ENCODE measurements at regions not wholly inside any gene's neighbourhood (a gene's known extent, or its start where the extent isn't known, plus 50 kb on each side); places are given as distances from the start of the nearest gene placed in this dataset.

DNA sequence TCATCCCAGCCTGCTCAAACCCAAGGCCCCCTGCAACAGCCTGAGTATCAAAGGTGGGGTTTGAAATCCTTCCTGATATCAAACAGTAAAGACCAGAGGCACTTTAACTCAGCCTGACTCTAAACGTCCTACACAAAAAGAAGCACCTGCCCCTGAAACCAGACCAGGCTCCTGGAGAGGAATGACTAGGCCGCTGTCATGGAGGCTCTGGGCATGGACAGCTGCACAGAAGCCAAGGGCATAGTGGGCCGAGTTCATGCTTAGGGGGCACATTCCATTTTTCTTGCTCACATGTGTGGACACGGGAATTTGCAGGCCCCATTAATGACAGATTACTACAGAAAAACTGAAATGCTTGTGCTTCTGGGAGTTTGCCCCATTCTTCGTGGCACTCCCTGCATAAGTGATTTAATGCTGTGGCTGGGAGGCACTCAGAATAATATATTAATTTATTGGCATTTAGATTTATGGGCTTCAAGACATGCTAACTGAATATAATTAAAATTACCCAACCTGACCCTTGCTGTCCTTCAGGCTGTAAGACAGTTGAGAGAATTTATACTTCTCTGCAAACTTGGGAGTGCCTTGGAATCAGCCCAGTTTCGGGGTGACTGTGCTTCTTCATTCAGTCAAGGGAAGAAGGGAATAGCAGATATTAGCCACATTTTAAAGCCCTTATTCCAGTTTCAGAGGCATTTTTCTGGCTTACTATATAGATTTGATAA, 105.5 kb downstream of the GYPC start:
- Mint-ChIP-seq H3K4me3 (no peak overlapping the region), H3K36me3 (ENCODE audit: low read depth) (no peaks in the 10 kb centered on the region), H3K27me3 (ENCODE audit: insufficient read depth) (peaks cover 14% of the 10 kb centered on the region), H3K9me3 (no peaks in the 10 kb centered on the region), H3K4me1 (peaks cover 9% of the 10 kb centered on the region), H3K27ac (no peak overlapping the region)
- H3K36me3 ChIP-seq (ENCODE audit: control insufficient read depth, insufficient read depth, low read length), result no peaks in the 10 kb centered on the region
- no peak overlapping the region for H3K27ac ChIP-seq (ENCODE audit: low read depth, low read length)
- TF ChIP-seq CTCF (conservative IDR thresholded peaks at IDR 0.05), result no peak
- H3K4me3 ChIP-seq (ENCODE audit: low read length), result no peak overlapping the region
- H3K9ac ChIP-seq (ENCODE audit: extremely low read depth, low read length, poor library complexity, severe bottlenecking), result no peak overlapping the region
- no peaks in the 10 kb centered on the region for H3K27me3 ChIP-seq (ENCODE audit: control insufficient read depth, insufficient read depth, low read length, poor library complexity, severe bottlenecking)
- no peaks in the 10 kb centered on the region for H3K4me1 ChIP-seq (ENCODE audit: control insufficient read depth, insufficient read depth, low read length)
- 86 to 87% methylated on average over 5 to 6 of the region's 6 CpGs for WGBS, 2 experiments (ENCODE audit: insufficient coverage in 1 of 2, insufficient read length in 1 of 2)
- DNase-seq, result no peak
- H3K9me3 ChIP-seq (ENCODE audit: control insufficient read depth, low read length), result peaks cover 1% of the 10 kb centered on the region

GRCh38 chr2:126761981-126762878, 106.3 kb downstream of the GYPC start:
- H3K9ac ChIP-seq (ENCODE audit: extremely low read depth, low read length, poor library complexity, severe bottlenecking), result no peak overlapping the region
- Mint-ChIP-seq H3K4me1 (peaks cover 9% of the 10 kb centered on the region), H3K9me3 (no peaks in the 10 kb centered on the region), H3K27ac (no peak overlapping the region), H3K27me3 (ENCODE audit: insufficient read depth) (peaks cover 17% of the 10 kb centered on the region), H3K4me3 (no peak overlapping the region), H3K36me3 (ENCODE audit: low read depth) (no peaks in the 10 kb centered on the region)
- no peaks in the 10 kb centered on the region for H3K4me1 ChIP-seq (ENCODE audit: control insufficient read depth, insufficient read depth, low read length)
- DNase-seq, result peak; percentile 11
- no peak overlapping the region for H3K27ac ChIP-seq (ENCODE audit: low read depth, low read length)
- no peaks in the 10 kb centered on the region for H3K9me3 ChIP-seq (ENCODE audit: control insufficient read depth, low read length)
- 93% methylated on average over 4 of the region's 4 CpGs; no CpG with 5 or more reads in 1 of the 2 experiments for WGBS, 2 experiments (ENCODE audit: insufficient coverage in 1 of 2, insufficient read length in 1 of 2)
- no peaks in the 10 kb centered on the region for H3K36me3 ChIP-seq (ENCODE audit: control insufficient read depth, insufficient read depth, low read length)
- no peak for TF ChIP-seq CTCF (conservative IDR thresholded peaks at IDR 0.05)
- no peak overlapping the region for H3K4me3 ChIP-seq (ENCODE audit: low read length)
- H3K27me3 ChIP-seq (ENCODE audit: control insufficient read depth, insufficient read depth, low read length, poor library complexity, severe bottlenecking), result no peaks in the 10 kb centered on the region

DNA sequence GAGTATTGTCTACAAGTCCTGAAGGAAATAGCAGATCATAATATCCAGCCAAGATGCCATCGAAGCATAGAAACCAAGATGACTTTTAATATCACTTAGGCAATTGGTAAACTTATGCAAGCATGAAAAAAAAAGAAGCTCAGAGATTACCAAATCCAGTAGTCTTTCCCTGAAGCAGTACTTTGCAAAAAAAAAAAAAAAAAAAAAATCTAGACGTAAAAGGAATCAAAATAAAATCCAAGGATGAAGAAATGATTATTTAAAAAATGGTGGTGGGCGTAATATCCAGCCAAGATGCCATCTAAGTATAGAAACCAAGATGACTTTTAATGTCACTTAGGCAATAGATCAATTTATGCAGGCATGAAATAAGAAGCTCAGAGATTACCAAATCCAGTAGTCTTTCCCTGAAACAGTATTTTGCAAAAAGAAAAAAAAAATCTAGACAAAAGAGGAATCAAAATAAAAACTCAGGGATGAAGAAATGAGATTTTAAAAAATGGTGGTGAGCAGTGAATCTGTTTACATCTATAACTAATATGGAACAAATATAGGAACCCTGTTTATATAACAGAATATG, 108.8 kb downstream of the GYPC start:
- 93% methylated on average over 2 to 3 of the region's 3 CpGs for WGBS, 2 experiments (ENCODE audit: insufficient coverage in 1 of 2, insufficient read length in 1 of 2)
- Mint-ChIP-seq H3K36me3 (ENCODE audit: low read depth) (no peaks in the 10 kb centered on the region), H3K9me3 (no peaks in the 10 kb centered on the region), H3K27me3 (ENCODE audit: insufficient read depth) (peaks cover 19% of the 10 kb centered on the region), H3K27ac (no peak overlapping the region), H3K4me3 (no peak overlapping the region), H3K4me1 (no peaks in the 10 kb centered on the region)
- Histone ChIP-seq H3K27ac (ENCODE audit: low read depth, low read length) (no peak overlapping the region), H3K4me3 (ENCODE audit: low read length) (no peak overlapping the region), H3K36me3 (ENCODE audit: control insufficient read depth, insufficient read depth, low read length) (no peaks in the 10 kb centered on the region), H3K9me3 (ENCODE audit: control insufficient read depth, low read length) (no peaks in the 10 kb centered on the region), H3K9ac (ENCODE audit: extremely low read depth, low read length, poor library complexity, severe bottlenecking) (no peak overlapping the region), H3K4me1 (ENCODE audit: control insufficient read depth, insufficient read depth, low read length) (no peaks in the 10 kb centered on the region), H3K27me3 (ENCODE audit: control insufficient read depth, insufficient read depth, low read length, poor library complexity, severe bottlenecking) (no peaks in the 10 kb centered on the region)
- DNase-seq, result no peak
- TF ChIP-seq CTCF (conservative IDR thresholded peaks at IDR 0.05), result no peak

Data from endodermal cell (in vitro differentiated cells).